ENCODE measurements at regions not wholly inside any gene's neighbourhood (a gene's known extent, or its start where the extent isn't known, plus 50 kb on each side); places are given as distances from the start of the nearest gene placed in this dataset.

DNA sequence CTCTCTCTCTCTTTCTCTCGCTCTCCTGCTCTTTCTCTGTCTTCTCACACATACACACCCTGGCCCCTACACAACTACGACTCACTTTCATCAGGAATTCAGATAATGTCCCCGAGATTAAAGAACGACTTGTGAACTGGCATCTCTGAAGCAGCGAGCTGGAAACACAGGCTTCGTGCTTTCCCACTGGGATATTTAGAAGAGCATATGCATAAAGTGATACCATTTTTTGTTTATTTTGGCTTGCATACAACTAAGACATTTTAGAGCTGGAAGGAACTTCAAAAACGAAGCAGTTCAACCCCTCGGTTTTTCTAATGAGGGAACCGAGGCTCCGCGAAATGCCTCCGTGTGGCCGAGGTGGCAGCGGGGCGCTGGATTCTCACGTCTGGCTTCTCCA is 88.6 kb downstream of the ZBTB18 start:
- BruUV-seq (replicated peaks) = no TSS peak
- no peak for DNase-seq
- CTCF ChIA-PET = no interaction called here

DNA sequence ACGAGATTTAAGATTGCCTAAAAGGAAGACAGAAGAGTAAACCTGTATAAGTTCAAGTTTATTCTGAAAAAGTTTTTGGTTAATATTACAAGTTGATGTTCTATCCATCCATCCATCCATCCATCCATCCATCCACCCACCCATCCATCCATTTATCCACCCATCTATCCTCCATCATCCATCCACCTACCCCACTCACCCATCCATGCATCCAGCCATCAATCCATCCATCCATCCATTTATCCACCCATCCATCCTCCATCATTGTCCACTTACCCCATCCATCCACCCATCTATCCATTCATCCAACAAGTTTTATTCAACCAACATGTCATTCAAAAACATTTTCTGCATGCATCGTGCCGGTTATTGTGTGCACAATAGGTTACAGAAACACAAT is 89.3 kb downstream of the ZBTB18 start:
- TF ChIP-seq, protein P1, sequence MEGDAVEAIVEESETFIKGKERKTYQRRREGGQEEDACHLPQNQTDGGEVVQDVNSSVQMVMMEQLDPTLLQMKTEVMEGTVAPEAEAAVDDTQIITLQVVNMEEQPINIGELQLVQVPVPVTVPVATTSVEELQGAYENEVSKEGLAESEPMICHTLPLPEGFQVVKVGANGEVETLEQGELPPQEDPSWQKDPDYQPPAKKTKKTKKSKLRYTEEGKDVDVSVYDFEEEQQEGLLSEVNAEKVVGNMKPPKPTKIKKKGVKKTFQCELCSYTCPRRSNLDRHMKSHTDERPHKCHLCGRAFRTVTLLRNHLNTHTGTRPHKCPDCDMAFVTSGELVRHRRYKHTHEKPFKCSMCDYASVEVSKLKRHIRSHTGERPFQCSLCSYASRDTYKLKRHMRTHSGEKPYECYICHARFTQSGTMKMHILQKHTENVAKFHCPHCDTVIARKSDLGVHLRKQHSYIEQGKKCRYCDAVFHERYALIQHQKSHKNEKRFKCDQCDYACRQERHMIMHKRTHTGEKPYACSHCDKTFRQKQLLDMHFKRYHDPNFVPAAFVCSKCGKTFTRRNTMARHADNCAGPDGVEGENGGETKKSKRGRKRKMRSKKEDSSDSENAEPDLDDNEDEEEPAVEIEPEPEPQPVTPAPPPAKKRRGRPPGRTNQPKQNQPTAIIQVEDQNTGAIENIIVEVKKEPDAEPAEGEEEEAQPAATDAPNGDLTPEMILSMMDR (IDR thresholded peaks at IDR 0.05; ENCODE audit: insufficient read depth in 1 of 2, low read depth in 1 of 2, low read length in 1 of 2, severe bottlenecking in 1 of 2, unreplicated experiment in 1 of 2) = no peak
- CTCF ChIA-PET = no interaction called here
- H3K36me3 ChIP-seq (ENCODE audit: control insufficient read depth, insufficient read depth, low read length) = no peaks in the 10 kb centered on the region
- Mint-ChIP-seq H3K36me3 (ENCODE audit: insufficient read depth, unreplicated experiment) (no peaks in the 10 kb centered on the region), H3K27me3 (ENCODE audit: insufficient read depth, unreplicated experiment) (peaks cover 7% of the 10 kb centered on the region), H3K4me1 (ENCODE audit: low read depth, unreplicated experiment) (peaks cover 5% of the 10 kb centered on the region), H3K9me3 (ENCODE audit: unreplicated experiment) (peaks cover 17% of the 10 kb centered on the region), H3K27ac (ENCODE audit: unreplicated experiment) (no peak overlapping the region), H3K4me3 (ENCODE audit: unreplicated experiment) (no peak overlapping the region)
- peaks cover 5% of the 10 kb centered on the region; the same call in 1 of the 2 replicates for H3K9me3 ChIP-seq
- DNase-seq = no peak
- POLR2A ChIA-PET = no interaction called here
- H3K4me1 ChIP-seq = no peaks in the 10 kb centered on the region
- H3K4me3 ChIP-seq (ENCODE audit: low read depth, low read length) = no peak overlapping the region
- intact Hi-C loops (cut with micrococcal nuclease; ENCODE audit: unreplicated experiment) = no loop called here
- no TSS peak for BruUV-seq (replicated peaks)
- no peaks in the 10 kb centered on the region; the same call in 1 of the 2 replicates for H3K27me3 ChIP-seq (replicated peaks; ENCODE audit: control insufficient read depth, insufficient read depth, low read length)

More for the DNA sequence above, 88.6 kb downstream of the ZBTB18 start:
- H3K27ac Mint-ChIP-seq (ENCODE audit: unreplicated experiment) = no peak overlapping the region
- Histone ChIP-seq H3K27me3 (replicated peaks; ENCODE audit: control insufficient read depth, insufficient read depth, low read length) (no peaks in the 10 kb centered on the region; the same call in 1 of the 2 replicates), H3K4me1 (no peaks in the 10 kb centered on the region), H3K4me3 (ENCODE audit: low read depth, low read length) (no peak overlapping the region), H3K9me3 (peaks cover 5% of the 10 kb centered on the region; the same call in 1 of the 2 replicates), H3K36me3 (ENCODE audit: control insufficient read depth, insufficient read depth, low read length) (no peaks in the 10 kb centered on the region)
- no peaks in the 10 kb centered on the region for H3K36me3 Mint-ChIP-seq (ENCODE audit: insufficient read depth, unreplicated experiment)
- intact Hi-C loops (cut with micrococcal nuclease; ENCODE audit: unreplicated experiment) = loop anchor here (2.0 kb wide), 1 partner anchor 31 kb away; no protein-coding TSS in a partner anchor
- TF ChIP-seq, protein P1 (IDR thresholded peaks at IDR 0.05; ENCODE audit: insufficient read depth in 1 of 2, low read depth in 1 of 2, low read length in 1 of 2, severe bottlenecking in 1 of 2, unreplicated experiment in 1 of 2) = no peak
- POLR2A ChIA-PET = no interaction called here
- no peak overlapping the region for H3K4me3 Mint-ChIP-seq (ENCODE audit: unreplicated experiment)
- peaks cover 7% of the 10 kb centered on the region for H3K27me3 Mint-ChIP-seq (ENCODE audit: insufficient read depth, unreplicated experiment)
- H3K9me3 Mint-ChIP-seq (ENCODE audit: unreplicated experiment) = peaks cover 17% of the 10 kb centered on the region
- H3K4me1 Mint-ChIP-seq (ENCODE audit: low read depth, unreplicated experiment) = peaks cover 5% of the 10 kb centered on the region

DNA sequence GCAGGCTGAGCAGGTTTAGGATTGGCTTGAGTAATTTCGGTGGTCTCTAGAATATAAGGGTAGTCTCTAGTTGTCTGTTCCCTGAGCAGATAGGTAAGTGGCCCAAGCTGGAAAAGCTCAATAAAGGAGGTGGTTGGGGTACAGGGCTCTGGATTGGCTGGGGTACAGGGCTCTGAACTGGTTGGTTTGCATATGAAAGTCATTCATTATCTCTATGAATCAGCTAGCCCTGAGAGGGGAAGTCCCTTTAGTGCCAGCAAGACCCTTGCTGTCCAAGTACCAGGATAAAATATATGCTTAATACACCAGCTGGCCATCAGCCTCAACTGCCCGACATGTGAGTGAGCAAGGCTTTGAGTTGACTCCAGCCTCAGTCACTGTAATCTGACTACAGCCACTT is 93.0 kb downstream of the ZBTB18 start:
- H3K27me3 Mint-ChIP-seq (ENCODE audit: insufficient read depth, unreplicated experiment) = peaks cover 7% of the 10 kb centered on the region
- Histone ChIP-seq H3K4me3 (ENCODE audit: low read depth, low read length) (no peak overlapping the region), H3K36me3 (ENCODE audit: control insufficient read depth, insufficient read depth, low read length) (no peaks in the 10 kb centered on the region), H3K9me3 (peaks cover 5% of the 10 kb centered on the region; the same call in 1 of the 2 replicates), H3K4me1 (no peaks in the 10 kb centered on the region), H3K27me3 (replicated peaks; ENCODE audit: control insufficient read depth, insufficient read depth, low read length) (no peaks in the 10 kb centered on the region)
- no TSS peak for BruUV-seq (replicated peaks)
- H3K27ac Mint-ChIP-seq (ENCODE audit: unreplicated experiment) = no peak overlapping the region
- no peak overlapping the region for H3K4me3 Mint-ChIP-seq (ENCODE audit: unreplicated experiment)
- CTCF ChIA-PET = interaction anchor here (0.6 kb wide), 1 partner anchor 129 kb away, joined by 3 read pairs; no protein-coding TSS in a partner anchor
- intact Hi-C loops (cut with micrococcal nuclease; ENCODE audit: unreplicated experiment) = no loop called here
- H3K36me3 Mint-ChIP-seq (ENCODE audit: insufficient read depth, unreplicated experiment) = no peaks in the 10 kb centered on the region
- DNase-seq = no peak
- POLR2A ChIA-PET = interaction anchor here (0.6 kb wide), 1 partner anchor 71 kb away, joined by 4 read pairs; no protein-coding TSS in a partner anchor
- peaks cover 5% of the 10 kb centered on the region for H3K4me1 Mint-ChIP-seq (ENCODE audit: low read depth, unreplicated experiment)
- peaks cover 17% of the 10 kb centered on the region for H3K9me3 Mint-ChIP-seq (ENCODE audit: unreplicated experiment)
- TF ChIP-seq, protein P1 (IDR thresholded peaks at IDR 0.05; ENCODE audit: insufficient read depth in 1 of 2, low read depth in 1 of 2, low read length in 1 of 2, severe bottlenecking in 1 of 2, unreplicated experiment in 1 of 2) = no peak

All from Caco-2 (cell line).